ENCODE measurements at regions not wholly inside any gene's neighbourhood (a gene's known extent, or its start where the extent isn't known, plus 50 kb on each side); places are given as distances from the start of the nearest gene placed in this dataset.

- Histone ChIP-seq H3K79me2 (ENCODE audit: insufficient read depth) (no peaks in the 10 kb centered on the region), H4K20me1 (ENCODE audit: insufficient read depth) (no peaks in the 10 kb centered on the region), H3K4me1 (ENCODE audit: control insufficient read depth in 1 of 2, insufficient read depth in 2 of 2, low read depth in 1 of 2, low read length in 1 of 2) (no peaks in the 10 kb centered on the region), H3K4me2 (no peak overlapping the region), H3K36me3 (replicated peaks in 1 of 2; ENCODE audit: control insufficient read depth in 1 of 2, insufficient read depth in 2 of 2, low read length in 1 of 2) (no peaks in the 10 kb centered on the region), H3K9ac (no peak overlapping the region), H3K27me3 (ENCODE audit: insufficient read depth) (no peaks in the 10 kb centered on the region), H3K9me3 (no peaks in the 10 kb centered on the region), H3K9me2 (no peaks in the 10 kb centered on the region), H3F3A (replicated peaks; ENCODE audit: insufficient read depth) (no peaks in the 10 kb centered on the region), H3K27ac (ENCODE audit: low read depth in 2 of 2, low read length in 1 of 2) (no peak overlapping the region), H3K4me3 (ENCODE audit: low read depth in 2 of 2, low read length in 1 of 2) (no peak overlapping the region), H2AFZ (ENCODE audit: low read depth) (no peak overlapping the region)
- 53% methylated on average over 3 of the region's 3 CpGs for WGBS (ENCODE audit: low lambda C conversion rate)
- POLR2A ChIA-PET: no interaction called here
- no peak for TF ChIP-seq IRF3 (IDR thresholded peaks at IDR 0.05; ENCODE audit: low read depth, low read length)
- no peak for TF ChIP-seq NRF1 (IDR thresholded peaks at IDR 0.05; ENCODE audit: low read depth, low read length)
- TF ChIP-seq EP300 (IDR thresholded peaks at IDR 0.05; ENCODE audit: borderline replicate concordance in 1 of 2, low read depth in 1 of 2, low read length in 1 of 2): no peak
- TF ChIP-seq RAD21 (IDR thresholded peaks at IDR 0.05; ENCODE audit: low read length): no peak
- no peak for TF ChIP-seq USF2 (IDR thresholded peaks at IDR 0.05; ENCODE audit: borderline replicate concordance, low read depth, low read length)
- no peak for TF ChIP-seq YY1 (IDR thresholded peaks at IDR 0.05; ENCODE audit: low read depth)
- no peak for TF ChIP-seq CHD2 (IDR thresholded peaks at IDR 0.05; ENCODE audit: low read length, partially characterized antibody)
- no peak for TF ChIP-seq MEF2A (IDR thresholded peaks at IDR 0.05; ENCODE audit: borderline replicate concordance, low read depth)
- TF ChIP-seq TAF1 (IDR thresholded peaks at IDR 0.05; ENCODE audit: borderline replicate concordance, low read depth, low read length): no peak
- no peak for TF ChIP-seq ZBTB33 (IDR thresholded peaks at IDR 0.05; ENCODE audit: borderline replicate concordance, low read depth)
- no peak for TF ChIP-seq RCOR1 (IDR thresholded peaks at IDR 0.05; ENCODE audit: low read length)
- CTCF ChIA-PET: no interaction called here
- DNase-seq: no peak
Observed at GRCh38 chr10:89091496-89091895, 100.9 kb downstream of the FAS start.

- Histone ChIP-seq H3K36me3 (replicated peaks in 1 of 2; ENCODE audit: control insufficient read depth in 1 of 2, insufficient read depth in 2 of 2, low read length in 1 of 2) (no peaks in the 10 kb centered on the region), H4K20me1 (ENCODE audit: insufficient read depth) (no peaks in the 10 kb centered on the region), H2AFZ (ENCODE audit: low read depth) (no peak overlapping the region), H3K27me3 (ENCODE audit: insufficient read depth) (no peaks in the 10 kb centered on the region), H3K4me1 (ENCODE audit: control insufficient read depth in 1 of 2, insufficient read depth in 2 of 2, low read depth in 1 of 2, low read length in 1 of 2) (no peaks in the 10 kb centered on the region; a peak in 1 of 4 replicates), H3K4me2 (no peak overlapping the region), H3K27ac (ENCODE audit: low read depth in 2 of 2, low read length in 1 of 2) (no peak overlapping the region), H3F3A (replicated peaks; ENCODE audit: insufficient read depth) (no peaks in the 10 kb centered on the region), H3K79me2 (ENCODE audit: insufficient read depth) (no peaks in the 10 kb centered on the region), H3K9me3 (no peaks in the 10 kb centered on the region), H3K4me3 (ENCODE audit: low read depth in 2 of 2, low read length in 1 of 2) (no peak overlapping the region), H3K9me2 (no peaks in the 10 kb centered on the region), H3K9ac (no peak overlapping the region)
- DNase-seq: no peak
- TF ChIP-seq POLR2AphosphoS5 (IDR thresholded peaks at IDR 0.05; ENCODE audit: low read depth, low read length): no peak
- 69% methylated on average over 6 of the region's 6 CpGs for WGBS (ENCODE audit: low lambda C conversion rate)
- ChIA-PET CTCF (interaction anchor here (0.6 kb wide), 1 partner anchor 328 kb away, joined by 3 read pairs; no protein-coding TSS in a partner anchor), POLR2A (no interaction called here)
Observed at GRCh38 chr10:89090756-89091445, 100.3 kb downstream of the FAS start.

Measured in SK-N-SH (cell line).